ENCODE measurements at regions not wholly inside any gene's neighbourhood (a gene's known extent, or its start where the extent isn't known, plus 50 kb on each side); places are given as distances from the start of the nearest gene placed in this dataset.

DNA sequence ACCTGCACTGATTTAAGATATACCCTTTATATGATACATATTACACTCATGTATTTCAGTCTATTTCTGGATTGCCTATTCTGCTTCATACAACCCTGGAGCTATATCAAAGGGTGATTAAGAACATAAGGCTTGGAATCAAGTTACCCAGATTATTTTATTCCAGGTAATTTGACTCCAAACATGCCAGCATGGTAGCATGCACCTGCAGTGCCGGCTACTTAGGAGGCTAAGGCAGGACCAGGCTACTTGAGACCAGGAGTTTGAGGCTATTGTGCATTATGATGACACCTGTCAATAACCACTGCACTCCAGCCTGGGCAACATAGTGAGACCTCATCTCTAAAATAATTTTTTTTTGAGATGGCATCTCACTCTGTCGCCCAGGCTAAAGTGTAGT is 50.4 kb upstream of the NEO1 start:
- no peaks in the 10 kb centered on the region for H3K9me3 Mint-ChIP-seq

DNA sequence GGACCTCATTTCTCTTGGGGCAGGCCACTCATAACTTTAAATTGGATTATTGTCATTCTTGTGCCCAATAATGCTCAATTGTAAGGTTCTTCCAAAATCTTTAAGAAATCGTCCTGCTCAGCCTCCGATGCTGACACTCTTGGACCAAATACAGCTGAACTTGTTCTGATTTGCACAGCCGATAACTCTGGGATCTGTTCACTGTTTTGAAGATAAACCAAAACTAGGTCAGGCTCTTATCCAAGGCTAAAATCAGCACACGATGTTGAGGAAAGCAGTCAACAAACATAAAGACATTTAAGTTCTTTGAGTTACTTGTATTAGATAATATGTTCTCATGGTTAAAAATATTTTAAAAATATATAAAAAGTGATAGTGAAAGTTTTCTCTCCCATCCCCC is 52.0 kb upstream of the NEO1 start:
- no peak overlapping the region for H3K27ac Mint-ChIP-seq
- no peak overlapping the region for H3K4me3 Mint-ChIP-seq
- H3K9me3 Mint-ChIP-seq, result no peaks in the 10 kb centered on the region
- no peak for DNase-seq (ENCODE audit: low spot score)
- no peaks in the 10 kb centered on the region for H3K36me3 Mint-ChIP-seq (ENCODE audit: low read depth)
- H3K4me1 Mint-ChIP-seq (ENCODE audit: low read depth), result no peaks in the 10 kb centered on the region
- H3K27me3 Mint-ChIP-seq (ENCODE audit: low read depth), result peaks cover 8% of the 10 kb centered on the region

More for the DNA sequence above, 50.4 kb upstream of the NEO1 start:
- no peak for DNase-seq (ENCODE audit: low spot score)
- no peak overlapping the region for H3K4me3 Mint-ChIP-seq
- H3K36me3 Mint-ChIP-seq (ENCODE audit: low read depth), result no peaks in the 10 kb centered on the region
- no peaks in the 10 kb centered on the region for H3K4me1 Mint-ChIP-seq (ENCODE audit: low read depth)
- H3K27ac Mint-ChIP-seq, result no peak overlapping the region
- H3K27me3 Mint-ChIP-seq (ENCODE audit: low read depth), result peaks cover 6% of the 10 kb centered on the region

- no peak for DNase-seq (ENCODE audit: low spot score)
- Mint-ChIP-seq H3K27ac (no peak overlapping the region), H3K4me3 (no peak overlapping the region), H3K36me3 (ENCODE audit: low read depth) (no peaks in the 10 kb centered on the region), H3K9me3 (no peaks in the 10 kb centered on the region), H3K27me3 (ENCODE audit: low read depth) (peaks cover 6% of the 10 kb centered on the region), H3K4me1 (ENCODE audit: low read depth) (no peaks in the 10 kb centered on the region)
Measured at GRCh38 chr15:72999586-72999985, 52.7 kb upstream of the NEO1 start.

GRCh38 chr15:72998681-72999466 is 53.4 kb upstream of the NEO1 start:
- Mint-ChIP-seq H3K36me3 (ENCODE audit: low read depth) (no peaks in the 10 kb centered on the region), H3K27me3 (ENCODE audit: low read depth) (peaks cover 6% of the 10 kb centered on the region), H3K4me3 (no peak overlapping the region), H3K27ac (no peak overlapping the region), H3K9me3 (no peaks in the 10 kb centered on the region), H3K4me1 (ENCODE audit: low read depth) (no peaks in the 10 kb centered on the region)
- DNase-seq (ENCODE audit: low spot score), result no peak

DNA sequence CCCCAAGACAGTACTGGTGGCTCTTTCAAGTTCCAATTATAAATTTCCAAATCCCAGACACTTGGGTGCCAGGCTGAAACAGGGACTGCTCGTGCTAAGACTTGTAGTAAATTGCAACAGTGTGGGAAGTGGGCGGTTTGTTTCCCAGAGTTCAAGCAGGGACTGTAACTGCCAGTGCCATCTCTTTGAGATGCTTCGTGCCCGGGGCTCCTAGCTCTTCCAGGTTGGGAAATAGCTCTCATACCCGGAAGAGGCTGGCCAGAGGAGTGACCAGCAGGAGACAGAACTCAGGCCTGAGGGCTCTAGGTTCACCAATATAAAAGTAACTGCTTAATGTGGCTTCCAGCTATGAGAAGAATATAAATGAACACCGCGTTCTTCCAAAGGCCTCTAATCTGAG is 54.0 kb upstream of the NEO1 start:
- Mint-ChIP-seq H3K27me3 (ENCODE audit: low read depth) (peaks cover 6% of the 10 kb centered on the region), H3K9me3 (no peaks in the 10 kb centered on the region), H3K27ac (no peak overlapping the region), H3K4me1 (ENCODE audit: low read depth) (no peaks in the 10 kb centered on the region), H3K4me3 (no peak overlapping the region), H3K36me3 (ENCODE audit: low read depth) (no peaks in the 10 kb centered on the region)
- no peak for DNase-seq (ENCODE audit: low spot score)

DNA sequence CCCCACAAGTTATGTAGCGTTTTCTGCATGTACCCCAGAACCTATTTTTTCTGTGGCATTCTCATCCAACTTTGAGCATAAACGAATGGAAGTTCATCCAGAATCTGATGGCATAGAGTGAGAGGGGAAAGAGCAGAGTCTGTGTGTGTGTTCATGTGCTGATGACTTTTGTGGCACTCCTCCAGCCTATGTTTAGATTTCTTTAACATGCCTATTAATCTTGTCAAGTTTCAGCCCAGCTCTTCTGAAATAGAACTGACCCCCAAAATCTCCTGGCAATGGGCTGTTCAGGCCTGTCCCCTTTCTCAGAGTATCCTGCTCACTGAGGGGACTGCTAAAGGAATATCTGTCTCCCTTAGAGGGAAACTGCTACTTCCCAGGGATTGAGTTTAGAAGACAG is 56.4 kb upstream of the NEO1 start:
- Mint-ChIP-seq H3K27ac (no peak overlapping the region), H3K36me3 (ENCODE audit: low read depth) (no peaks in the 10 kb centered on the region), H3K4me1 (ENCODE audit: low read depth) (no peaks in the 10 kb centered on the region), H3K4me3 (no peak overlapping the region), H3K9me3 (no peaks in the 10 kb centered on the region), H3K27me3 (ENCODE audit: low read depth) (peaks cover 6% of the 10 kb centered on the region)
- DNase-seq (ENCODE audit: low spot score), result no peak

- no peak for DNase-seq (ENCODE audit: low spot score)
- H3K4me1 Mint-ChIP-seq (ENCODE audit: low read depth), result no peaks in the 10 kb centered on the region
- H3K27me3 Mint-ChIP-seq (ENCODE audit: low read depth), result peaks cover 6% of the 10 kb centered on the region
- no peaks in the 10 kb centered on the region for H3K9me3 Mint-ChIP-seq
- H3K27ac Mint-ChIP-seq, result no peak overlapping the region
- H3K36me3 Mint-ChIP-seq (ENCODE audit: low read depth), result no peaks in the 10 kb centered on the region
- no peak overlapping the region for H3K4me3 Mint-ChIP-seq
Measured at GRCh38 chr15:72994534-72995177, 57.6 kb upstream of the NEO1 start.

- no peak for DNase-seq (ENCODE audit: low spot score)
- no peak overlapping the region for H3K27ac Mint-ChIP-seq
- no peaks in the 10 kb centered on the region for H3K36me3 Mint-ChIP-seq (ENCODE audit: low read depth)
- no peaks in the 10 kb centered on the region for H3K4me1 Mint-ChIP-seq (ENCODE audit: low read depth)
- no peaks in the 10 kb centered on the region for H3K9me3 Mint-ChIP-seq
- H3K27me3 Mint-ChIP-seq (ENCODE audit: low read depth), result peaks cover 6% of the 10 kb centered on the region
- H3K4me3 Mint-ChIP-seq, result no peak overlapping the region
Measured at GRCh38 chr15:72992841-72993252, 59.4 kb upstream of the NEO1 start.

GRCh38 chr15:72991026-72991425 is 61.2 kb upstream of the NEO1 start:
- H3K27me3 Mint-ChIP-seq (ENCODE audit: low read depth), result peaks cover 13% of the 10 kb centered on the region
- DNase-seq (ENCODE audit: low spot score), result no peak
- no peak overlapping the region for H3K4me3 Mint-ChIP-seq
- H3K4me1 Mint-ChIP-seq (ENCODE audit: low read depth), result no peaks in the 10 kb centered on the region
- no peak overlapping the region for H3K27ac Mint-ChIP-seq
- no peaks in the 10 kb centered on the region for H3K36me3 Mint-ChIP-seq (ENCODE audit: low read depth)
- no peaks in the 10 kb centered on the region for H3K9me3 Mint-ChIP-seq

DNA sequence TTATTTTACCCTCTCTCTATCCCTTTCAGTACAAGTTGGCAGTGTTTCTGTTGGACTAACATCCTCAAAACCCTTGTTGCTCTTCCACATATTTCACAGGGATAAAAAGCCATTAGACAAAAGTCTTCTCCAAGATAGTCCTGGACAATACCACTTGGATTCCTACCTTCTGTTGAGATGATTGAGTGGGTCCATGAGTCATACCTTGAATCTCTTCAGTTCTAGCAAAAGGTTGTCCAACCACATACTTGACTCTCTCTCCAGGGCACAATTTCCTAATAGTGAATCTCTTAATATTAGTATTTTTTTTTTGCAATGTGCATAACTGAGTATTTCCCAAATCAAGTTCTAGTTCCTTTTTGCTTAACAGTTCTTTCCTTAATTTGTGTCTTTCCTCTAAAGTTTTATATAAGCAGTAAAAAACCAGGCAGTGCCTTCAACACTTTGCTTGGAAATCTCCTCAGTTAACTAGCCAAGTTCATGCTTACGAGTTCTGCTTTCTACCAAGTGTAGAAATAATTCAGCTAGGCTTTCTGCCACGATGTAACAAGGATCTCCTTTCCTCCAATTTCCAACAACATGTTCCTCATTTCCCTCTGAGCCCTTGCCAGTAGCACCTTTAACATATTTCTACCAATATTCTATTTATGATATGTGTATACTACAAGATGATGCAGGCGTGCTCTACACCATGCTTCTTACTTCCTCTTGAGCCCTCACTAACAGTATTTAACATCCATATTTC is 68.3 kb upstream of the NEO1 start:
- Mint-ChIP-seq H3K27ac (no peak overlapping the region), H3K4me1 (ENCODE audit: low read depth) (no peaks in the 10 kb centered on the region), H3K27me3 (ENCODE audit: low read depth) (peaks cover 33% of the 10 kb centered on the region), H3K9me3 (no peaks in the 10 kb centered on the region), H3K4me3 (no peak overlapping the region), H3K36me3 (ENCODE audit: low read depth) (no peaks in the 10 kb centered on the region)
- no peak for DNase-seq (ENCODE audit: low spot score)

- Mint-ChIP-seq H3K9me3 (no peaks in the 10 kb centered on the region), H3K27me3 (ENCODE audit: low read depth) (peaks cover 38% of the 10 kb centered on the region), H3K4me3 (no peak overlapping the region), H3K36me3 (ENCODE audit: low read depth) (no peaks in the 10 kb centered on the region), H3K27ac (no peak overlapping the region), H3K4me1 (ENCODE audit: low read depth) (no peaks in the 10 kb centered on the region)
- DNase-seq (ENCODE audit: low spot score), result no peak
Measured at GRCh38 chr15:72982714-72983113, 69.5 kb upstream of the NEO1 start.

DNA sequence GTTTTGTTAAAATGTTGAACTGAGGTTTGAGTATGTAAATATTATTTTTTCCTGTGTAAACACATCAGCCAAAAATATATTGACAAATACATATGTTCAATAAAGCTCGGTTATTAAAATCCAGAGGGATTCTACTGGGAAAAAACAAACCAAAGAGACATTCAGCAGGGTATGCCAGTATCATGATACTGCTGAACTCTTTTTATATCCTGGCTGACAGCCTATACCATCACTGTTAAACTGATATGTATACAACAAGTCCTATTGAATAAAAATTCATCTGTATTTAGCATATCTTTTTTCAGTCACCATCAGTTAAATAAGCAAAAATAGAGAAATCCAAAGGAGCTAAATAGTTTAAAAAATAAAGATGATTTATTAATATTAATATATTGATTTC is 71.6 kb upstream of the NEO1 start:
- no peak for DNase-seq (ENCODE audit: low spot score)
- no peaks in the 10 kb centered on the region for H3K36me3 Mint-ChIP-seq (ENCODE audit: low read depth)
- H3K27ac Mint-ChIP-seq, result no peak overlapping the region
- H3K4me3 Mint-ChIP-seq, result no peak overlapping the region
- no peaks in the 10 kb centered on the region for H3K4me1 Mint-ChIP-seq (ENCODE audit: low read depth)
- H3K27me3 Mint-ChIP-seq (ENCODE audit: low read depth), result peaks cover 29% of the 10 kb centered on the region
- no peaks in the 10 kb centered on the region for H3K9me3 Mint-ChIP-seq

GRCh38 chr15:72979791-72980190 is 72.5 kb upstream of the NEO1 start:
- H3K27ac Mint-ChIP-seq, result no peak overlapping the region
- H3K36me3 Mint-ChIP-seq (ENCODE audit: low read depth), result no peaks in the 10 kb centered on the region
- no peaks in the 10 kb centered on the region for H3K9me3 Mint-ChIP-seq
- H3K4me3 Mint-ChIP-seq, result no peak overlapping the region
- DNase-seq (ENCODE audit: low spot score), result no peak
- H3K4me1 Mint-ChIP-seq (ENCODE audit: low read depth), result no peaks in the 10 kb centered on the region
- H3K27me3 Mint-ChIP-seq (ENCODE audit: low read depth), result peaks cover 29% of the 10 kb centered on the region

- no peak for DNase-seq (ENCODE audit: low spot score)
- Mint-ChIP-seq H3K27me3 (ENCODE audit: low read depth) (peaks cover 28% of the 10 kb centered on the region), H3K4me3 (no peak overlapping the region), H3K36me3 (ENCODE audit: low read depth) (no peaks in the 10 kb centered on the region), H3K4me1 (ENCODE audit: low read depth) (no peaks in the 10 kb centered on the region), H3K27ac (no peak overlapping the region), H3K9me3 (no peaks in the 10 kb centered on the region)
Measured at GRCh38 chr15:72979308-72979707, 73.0 kb upstream of the NEO1 start.
